ENCODE measurements at regions not wholly inside any gene's neighbourhood (a gene's known extent, or its start where the extent isn't known, plus 50 kb on each side); places are given as distances from the start of the nearest gene placed in this dataset.

- no peak overlapping the region for H3K9ac ChIP-seq
- H3K4me3 ChIP-seq = no peak overlapping the region
- 0 out of 2 replicates have a peak, but pooled peaks cover 5% of the 10 kb centered on the region for H3K27me3 ChIP-seq (replicated peaks; ENCODE audit: insufficient read depth)
- H3K79me2 ChIP-seq (ENCODE audit: insufficient read depth) = no peaks in the 10 kb centered on the region
- no peaks in the 10 kb centered on the region for H3K4me1 ChIP-seq (ENCODE audit: insufficient read depth)
- in situ Hi-C loops (cut with MboI) = no loop called here
- no peak overlapping the region for H3K27ac ChIP-seq
- DNase-seq = no peak
- H3F3A ChIP-seq (ENCODE audit: insufficient read depth) = no peaks in the 10 kb centered on the region
- 54 to 64% methylated on average over 13 of the region's 13 CpGs for WGBS, 2 experiments (ENCODE audit: low coverage in 1 of 2, low lambda C conversion rate in 2 of 2, missing lambda C conversion rate in 2 of 2)
- TF ChIP-seq EZH2phosphoT487 (IDR thresholded peaks at IDR 0.05; ENCODE audit: insufficient read depth, low read depth) (no peak), EZH2 (IDR thresholded peaks at IDR 0.05; ENCODE audit: insufficient read depth, poor library complexity, severe bottlenecking) (no peak)
- no peaks in the 10 kb centered on the region for H3K9me2 ChIP-seq (ENCODE audit: insufficient read depth)
- no peaks in the 10 kb centered on the region for H3K9me3 ChIP-seq (ENCODE audit: low read depth)
- no peak overlapping the region for H2AFZ ChIP-seq
- H3K4me2 ChIP-seq (ENCODE audit: unreplicated experiment) = no peak overlapping the region
- H3K36me3 ChIP-seq (ENCODE audit: low read depth) = no peaks in the 10 kb centered on the region
- no peaks in the 10 kb centered on the region for H4K20me1 ChIP-seq (ENCODE audit: insufficient read depth)
Measured at GRCh38 chr11:70761094-70761907, 363.0 kb downstream of the CTTN start.

DNA sequence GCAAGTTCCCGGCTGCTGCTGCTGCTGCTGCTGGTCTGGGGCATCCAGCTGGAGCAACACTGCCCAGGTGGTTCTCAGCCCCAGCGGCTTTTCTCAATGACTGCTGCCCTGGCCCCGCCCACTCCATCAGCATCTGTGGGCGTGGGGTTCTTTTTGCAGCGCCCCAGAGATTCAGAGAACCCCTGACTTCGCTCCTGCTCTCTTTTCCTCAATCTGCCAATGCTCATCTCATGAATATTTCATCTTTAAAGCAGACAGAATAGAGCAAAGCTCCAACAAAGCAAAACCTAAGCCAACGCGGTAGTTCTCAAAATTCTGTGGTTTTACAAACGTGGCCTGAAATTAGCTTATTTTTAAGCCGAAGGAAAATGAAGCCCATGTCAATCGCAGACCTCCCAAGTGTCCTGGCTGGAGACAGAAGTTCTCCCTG is 363.6 kb downstream of the CTTN start:
- Histone ChIP-seq H3K27me3 (replicated peaks; ENCODE audit: insufficient read depth) (0 out of 2 replicates have a peak, but pooled peaks cover under 1% of the 10 kb centered on the region), H3K9ac (no peak overlapping the region), H2AFZ (no peak overlapping the region), H3K79me2 (ENCODE audit: insufficient read depth) (no peaks in the 10 kb centered on the region), H3K9me3 (ENCODE audit: low read depth) (no peaks in the 10 kb centered on the region), H4K20me1 (ENCODE audit: insufficient read depth) (no peaks in the 10 kb centered on the region), H3K27ac (no peak overlapping the region), H3F3A (ENCODE audit: insufficient read depth) (no peaks in the 10 kb centered on the region), H3K4me2 (ENCODE audit: unreplicated experiment) (no peak overlapping the region), H3K4me3 (no peak overlapping the region), H3K4me1 (ENCODE audit: insufficient read depth) (no peaks in the 10 kb centered on the region), H3K9me2 (ENCODE audit: insufficient read depth) (no peaks in the 10 kb centered on the region), H3K36me3 (ENCODE audit: low read depth) (no peaks in the 10 kb centered on the region)
- WGBS, 2 experiments (ENCODE audit: low coverage in 1 of 2, low lambda C conversion rate in 2 of 2, missing lambda C conversion rate in 2 of 2) = 51 to 56% methylated on average over 11 of the region's 11 CpGs
- DNase-seq = no peak
- TF ChIP-seq EZH2phosphoT487 (IDR thresholded peaks at IDR 0.05; ENCODE audit: insufficient read depth, low read depth) (no peak), EZH2 (IDR thresholded peaks at IDR 0.05; ENCODE audit: insufficient read depth, poor library complexity, severe bottlenecking) (no peak)
- in situ Hi-C loops (cut with MboI) = no loop called here

- no peaks in the 10 kb centered on the region for H3K36me3 ChIP-seq (ENCODE audit: low read depth)
- DNase-seq = no peak
- H3K4me2 ChIP-seq (ENCODE audit: unreplicated experiment) = no peak overlapping the region
- H3K9ac ChIP-seq = no peak overlapping the region
- H3K9me2 ChIP-seq (ENCODE audit: insufficient read depth) = no peaks in the 10 kb centered on the region
- H3K27ac ChIP-seq = no peak overlapping the region
- no peak overlapping the region for H3K4me3 ChIP-seq
- H3K4me1 ChIP-seq (ENCODE audit: insufficient read depth) = no peaks in the 10 kb centered on the region
- in situ Hi-C loops (cut with MboI) = no loop called here
- H2AFZ ChIP-seq = no peak overlapping the region
- H3K9me3 ChIP-seq (ENCODE audit: low read depth) = no peaks in the 10 kb centered on the region
- H3K79me2 ChIP-seq (ENCODE audit: insufficient read depth) = no peaks in the 10 kb centered on the region
- no peak for TF ChIP-seq EZH2 (IDR thresholded peaks at IDR 0.05; ENCODE audit: insufficient read depth, poor library complexity, severe bottlenecking)
- TF ChIP-seq EZH2phosphoT487 (IDR thresholded peaks at IDR 0.05; ENCODE audit: insufficient read depth, low read depth) = no peak
- no peaks in the 10 kb centered on the region for H4K20me1 ChIP-seq (ENCODE audit: insufficient read depth)
- H3F3A ChIP-seq (ENCODE audit: insufficient read depth) = no peaks in the 10 kb centered on the region
- H3K27me3 ChIP-seq (replicated peaks; ENCODE audit: insufficient read depth) = no peaks in the 10 kb centered on the region
- 43 to 53% methylated on average over 7 of the region's 7 CpGs for WGBS, 2 experiments (ENCODE audit: low coverage in 1 of 2, low lambda C conversion rate in 2 of 2, missing lambda C conversion rate in 2 of 2)
Measured at GRCh38 chr11:70762810-70763209, 364.5 kb downstream of the CTTN start.

DNA sequence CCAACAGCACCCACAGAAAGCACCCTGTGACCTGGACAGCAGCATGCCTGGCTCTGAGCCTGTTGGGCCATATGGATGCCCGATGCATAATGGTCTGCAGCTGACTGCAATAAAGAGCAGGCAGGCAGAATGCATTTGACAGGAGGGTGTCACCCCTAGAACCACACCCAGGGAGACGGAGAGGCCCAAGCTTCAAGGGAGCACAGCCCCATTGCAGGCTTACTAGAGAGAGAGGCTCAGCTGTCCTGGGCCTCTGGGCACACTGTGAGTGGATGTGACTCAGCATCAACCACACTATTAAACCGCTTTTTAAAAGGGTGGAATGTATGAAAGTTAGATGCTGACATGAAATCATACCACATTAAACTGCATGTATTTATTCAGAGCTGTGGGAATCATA is 365.3 kb downstream of the CTTN start:
- Histone ChIP-seq H3K36me3 (ENCODE audit: low read depth) (no peaks in the 10 kb centered on the region), H3K4me3 (no peak overlapping the region), H3K9me2 (ENCODE audit: insufficient read depth) (no peaks in the 10 kb centered on the region), H3K9ac (no peak overlapping the region), H3K4me1 (ENCODE audit: insufficient read depth) (no peaks in the 10 kb centered on the region), H2AFZ (no peak overlapping the region), H3K4me2 (ENCODE audit: unreplicated experiment) (no peak overlapping the region), H3K9me3 (ENCODE audit: low read depth) (no peaks in the 10 kb centered on the region), H3F3A (ENCODE audit: insufficient read depth) (no peaks in the 10 kb centered on the region), H4K20me1 (ENCODE audit: insufficient read depth) (no peaks in the 10 kb centered on the region), H3K27me3 (replicated peaks; ENCODE audit: insufficient read depth) (no peaks in the 10 kb centered on the region), H3K27ac (no peak overlapping the region), H3K79me2 (ENCODE audit: insufficient read depth) (no peaks in the 10 kb centered on the region)
- peak; percentile 48 for DNase-seq
- TF ChIP-seq EZH2 (IDR thresholded peaks at IDR 0.05; ENCODE audit: insufficient read depth, poor library complexity, severe bottlenecking) (no peak), EZH2phosphoT487 (IDR thresholded peaks at IDR 0.05; ENCODE audit: insufficient read depth, low read depth) (no peak)
- 7 to 19% methylated on average over 3 of the region's 3 CpGs for WGBS, 2 experiments (ENCODE audit: low coverage in 1 of 2, low lambda C conversion rate in 2 of 2, missing lambda C conversion rate in 2 of 2)
- in situ Hi-C loops (cut with MboI) = no loop called here

Data from GM23248 (cell line).